GM18520 (cell line): ENCODE measurements at regions not wholly inside any gene's neighbourhood (a gene's known extent, or its start where the extent isn't known, plus 50 kb on each side); places are given as distances from the start of the nearest gene placed in this dataset.

Source experiments
- ATAC-seq: cut with Tn5 transposase; IDR thresholded peaks from one replicate; pipeline ENCODE4 v1.9.1; 2021; ENCODE audit not compliant: unreplicated experiment

DNA sequence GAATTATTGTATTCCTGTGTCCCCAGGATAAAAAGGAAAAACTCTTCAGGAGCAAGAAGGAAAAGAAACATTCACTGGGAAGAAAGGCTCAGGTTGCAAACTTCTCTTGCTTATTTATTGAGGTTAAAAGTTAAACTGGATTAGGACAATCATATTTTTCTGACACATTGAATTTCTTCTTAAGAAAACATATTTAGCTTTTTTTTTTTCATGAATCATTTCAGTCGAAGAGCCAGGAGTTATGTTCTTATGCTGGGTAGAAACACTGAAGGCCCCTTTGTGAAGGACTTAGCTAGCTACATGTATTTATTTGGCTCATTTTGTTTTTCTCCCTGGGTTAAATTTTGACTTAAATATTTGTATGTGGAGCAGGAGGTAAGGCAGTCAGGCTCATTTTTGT is 434.0 kb downstream of the KLF5 start:
- ATAC-seq = no peak

DNA sequence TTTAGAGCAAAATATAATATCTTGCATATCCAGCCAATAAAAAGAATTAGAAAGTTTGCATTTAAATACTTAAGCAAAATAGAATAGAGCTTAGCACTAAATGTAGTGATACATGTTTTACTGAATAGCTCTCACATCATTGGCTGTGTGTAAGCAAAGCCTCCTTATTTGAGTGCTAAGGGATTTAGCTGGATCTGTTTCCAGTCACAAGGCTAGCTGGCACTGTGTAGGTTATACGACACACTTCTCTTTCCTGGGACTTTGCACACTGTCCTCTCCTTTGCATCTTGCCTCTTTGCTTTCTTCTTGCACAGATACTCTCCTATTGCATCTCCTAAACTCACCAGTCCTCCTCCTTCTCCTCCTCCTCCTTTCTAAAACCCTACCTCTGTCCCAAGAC is 423.8 kb downstream of the KLF5 start:
- ATAC-seq = no peak

DNA sequence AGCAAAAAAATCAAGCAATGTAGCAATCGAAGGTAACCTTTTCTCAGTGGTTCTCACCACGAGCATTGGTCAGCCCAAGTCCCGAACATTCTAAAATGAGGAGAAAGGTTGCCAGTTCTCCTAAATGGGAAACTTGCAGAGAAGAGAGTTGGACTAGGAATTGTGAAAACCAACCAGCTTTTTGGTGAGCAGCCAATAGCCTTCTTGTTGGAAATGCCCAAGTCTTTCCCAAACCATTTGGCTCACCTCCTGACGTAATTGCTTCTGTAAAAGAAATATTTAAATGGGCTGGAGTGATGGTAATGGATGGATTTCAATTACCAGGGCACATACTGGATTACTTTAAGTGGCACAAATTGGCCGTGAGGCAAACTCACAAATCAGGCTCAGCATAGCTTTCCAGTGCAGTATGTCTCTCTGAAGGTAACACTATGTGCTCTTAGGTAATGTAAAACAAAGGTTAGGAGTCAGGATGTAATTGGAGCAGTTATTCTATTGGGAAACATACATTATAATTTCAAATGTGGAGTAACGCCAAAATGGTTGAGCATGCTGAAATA is 423.2 kb downstream of the KLF5 start:
- ATAC-seq = no peak

DNA sequence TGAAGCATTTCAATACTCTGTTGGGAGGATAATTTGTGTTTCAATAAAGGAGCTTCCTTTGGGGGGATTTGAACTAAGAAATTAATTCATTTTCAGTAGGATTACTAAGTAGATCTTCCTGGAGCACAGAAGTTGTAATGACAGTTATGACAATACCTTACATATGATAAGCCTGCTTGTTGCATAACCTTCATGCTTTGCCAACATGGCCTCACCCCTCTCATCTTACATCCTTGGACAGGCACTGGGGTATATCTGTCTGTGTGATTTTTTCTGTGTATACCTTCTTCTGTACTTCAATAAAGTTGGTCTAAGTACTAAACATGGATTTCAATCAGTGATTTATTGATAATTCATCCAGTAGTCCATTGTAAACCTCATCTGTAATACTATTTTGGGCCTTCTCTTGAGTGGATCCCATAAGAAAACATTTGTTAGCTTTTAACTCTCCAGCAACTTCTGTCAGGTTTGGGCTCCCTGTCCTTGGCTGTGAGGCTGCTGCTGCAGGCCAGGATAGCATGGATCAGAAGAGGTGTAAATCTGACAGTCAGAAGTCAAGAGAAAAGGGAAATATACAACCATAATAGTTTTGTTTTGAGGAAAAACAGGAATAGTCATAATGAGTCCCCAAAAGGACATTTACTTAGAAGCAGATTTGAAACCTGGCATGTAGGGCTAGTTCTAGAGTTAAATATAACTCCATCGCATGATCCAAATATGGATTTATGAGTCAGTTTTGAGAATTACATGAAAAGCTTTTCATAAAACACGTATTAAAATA is 422.2 kb downstream of the KLF5 start:
- ATAC-seq = no peak

DNA sequence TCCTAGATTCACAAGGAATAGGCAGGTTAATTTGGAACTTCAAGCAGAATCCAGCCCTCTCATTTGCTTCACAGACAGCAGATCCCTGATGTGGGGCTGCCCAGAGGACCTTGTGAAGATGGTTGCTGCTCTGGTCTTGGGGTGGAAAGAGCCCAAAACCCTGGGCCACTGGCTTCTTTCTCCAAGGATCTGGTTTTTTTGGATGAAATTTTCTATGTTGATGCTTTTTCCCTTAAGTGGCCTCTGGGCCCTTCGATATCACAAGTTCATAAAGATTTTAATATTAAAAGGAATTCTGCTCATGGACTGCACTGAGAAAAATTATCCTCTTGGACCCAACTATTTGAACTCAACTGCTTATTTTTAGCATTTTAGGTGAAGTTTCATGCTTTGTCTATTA is 421.1 kb downstream of the KLF5 start:
- no peak for ATAC-seq

DNA sequence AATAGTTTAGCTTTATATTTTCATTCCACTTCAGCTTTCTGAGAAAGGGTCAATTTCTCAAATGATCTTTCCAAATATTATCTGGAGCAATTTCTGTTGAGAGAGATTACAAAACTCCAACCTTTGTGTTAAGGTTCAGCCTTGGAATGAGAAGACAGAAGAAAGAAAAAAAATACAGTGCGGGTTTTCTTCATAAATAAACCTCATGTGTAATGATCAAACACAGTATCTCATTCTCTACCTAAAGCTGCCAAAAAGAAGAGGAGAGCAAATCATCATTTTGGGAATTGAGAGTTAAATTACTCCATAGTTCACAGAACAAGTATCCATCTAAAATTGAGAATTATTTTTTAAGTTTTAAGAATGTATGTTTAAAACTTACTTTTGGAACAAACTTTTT is 420.5 kb downstream of the KLF5 start:
- no peak for ATAC-seq

DNA sequence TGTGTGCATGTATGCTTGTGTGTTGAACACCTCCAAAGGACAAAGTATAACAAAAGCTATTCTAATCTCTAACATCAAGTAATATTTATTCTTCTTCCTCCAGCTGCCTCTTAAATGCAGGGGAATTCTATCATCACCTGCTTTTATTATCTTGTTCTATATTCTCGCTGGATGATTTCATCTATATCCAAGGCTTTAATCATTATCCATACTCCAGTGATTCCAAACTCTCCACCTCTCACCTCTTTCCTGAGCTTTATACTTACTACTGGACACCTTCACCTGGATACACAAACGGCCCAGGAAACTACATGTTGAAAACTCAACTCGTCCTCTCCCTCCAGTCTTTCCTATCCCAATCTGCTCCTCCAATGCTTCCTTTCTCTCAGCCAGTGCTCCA is 418.6 kb downstream of the KLF5 start:
- ATAC-seq = no peak

DNA sequence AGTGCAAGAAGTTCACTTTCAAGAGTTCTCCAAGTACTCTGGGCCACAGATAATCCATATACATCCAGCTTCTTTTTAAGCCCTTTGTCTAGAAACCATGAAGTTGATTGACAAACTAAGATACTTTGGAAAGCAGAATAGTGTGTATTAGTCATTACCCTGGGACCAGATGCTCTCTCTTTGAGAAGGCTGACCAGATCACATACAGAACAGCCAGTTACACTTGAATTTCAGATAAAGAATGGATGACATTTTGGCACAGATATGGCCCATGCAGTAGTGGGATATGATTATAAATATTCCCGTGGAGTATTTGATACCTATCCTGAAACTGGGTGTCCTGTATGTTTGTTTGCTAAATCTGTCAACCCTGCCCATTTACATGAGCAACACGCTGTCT is 414.2 kb downstream of the KLF5 start:
- ATAC-seq = no peak

DNA sequence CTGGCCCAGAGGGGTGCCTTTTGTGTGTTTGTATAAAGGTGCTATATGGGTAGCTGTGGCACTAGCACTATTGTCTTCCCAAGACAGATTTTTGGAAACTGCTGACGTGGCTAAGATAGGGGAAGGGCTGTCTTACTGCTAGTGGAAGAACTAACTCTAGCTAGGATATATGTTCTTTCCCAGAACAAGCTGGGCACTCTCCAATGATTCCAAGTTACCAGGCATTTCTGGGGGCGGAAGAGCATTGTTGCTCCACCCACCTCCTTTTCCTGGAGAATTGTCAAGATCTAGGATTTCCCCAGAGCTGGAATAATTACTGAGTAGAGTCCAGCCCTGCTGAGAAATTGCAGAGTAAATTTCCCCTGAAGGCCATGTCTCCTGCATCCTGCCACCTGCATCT is 408.3 kb downstream of the KLF5 start:
- ATAC-seq = no peak

DNA sequence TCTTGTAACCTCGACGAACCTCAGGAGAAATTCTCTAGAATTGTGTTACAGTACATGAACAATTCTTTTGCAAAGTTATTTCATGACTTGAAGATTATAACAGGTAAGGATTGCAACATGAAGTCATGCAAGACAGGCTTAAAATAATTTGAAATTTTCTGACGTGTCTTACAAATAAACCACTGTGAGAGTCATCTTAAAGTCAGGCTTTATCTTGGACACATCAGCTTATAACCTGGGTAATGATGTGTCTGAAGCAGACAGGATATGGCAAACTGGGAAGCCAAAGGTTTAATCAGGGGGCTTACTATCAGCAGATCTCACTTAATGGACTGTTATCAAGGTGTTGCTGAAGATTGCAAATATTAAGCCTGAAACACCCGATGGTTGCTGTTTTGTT is 407.8 kb downstream of the KLF5 start:
- no peak for ATAC-seq

DNA sequence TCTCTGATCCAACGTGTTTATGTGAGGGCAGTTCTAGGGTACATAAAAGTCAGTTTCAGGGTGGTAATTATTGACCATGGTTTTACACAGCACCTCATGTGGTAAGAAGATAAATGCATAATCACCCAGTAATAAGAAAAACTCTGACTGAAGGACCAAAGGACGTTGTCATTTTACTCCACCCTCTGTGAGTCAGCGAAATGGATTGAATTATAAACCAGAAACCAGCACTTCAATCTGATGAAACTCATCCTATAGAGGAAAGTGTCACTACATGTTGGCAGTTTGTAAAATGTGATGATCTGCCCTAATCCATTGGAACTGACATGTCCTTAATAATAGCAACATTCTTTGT is 406.8 kb downstream of the KLF5 start:
- no peak for ATAC-seq

DNA sequence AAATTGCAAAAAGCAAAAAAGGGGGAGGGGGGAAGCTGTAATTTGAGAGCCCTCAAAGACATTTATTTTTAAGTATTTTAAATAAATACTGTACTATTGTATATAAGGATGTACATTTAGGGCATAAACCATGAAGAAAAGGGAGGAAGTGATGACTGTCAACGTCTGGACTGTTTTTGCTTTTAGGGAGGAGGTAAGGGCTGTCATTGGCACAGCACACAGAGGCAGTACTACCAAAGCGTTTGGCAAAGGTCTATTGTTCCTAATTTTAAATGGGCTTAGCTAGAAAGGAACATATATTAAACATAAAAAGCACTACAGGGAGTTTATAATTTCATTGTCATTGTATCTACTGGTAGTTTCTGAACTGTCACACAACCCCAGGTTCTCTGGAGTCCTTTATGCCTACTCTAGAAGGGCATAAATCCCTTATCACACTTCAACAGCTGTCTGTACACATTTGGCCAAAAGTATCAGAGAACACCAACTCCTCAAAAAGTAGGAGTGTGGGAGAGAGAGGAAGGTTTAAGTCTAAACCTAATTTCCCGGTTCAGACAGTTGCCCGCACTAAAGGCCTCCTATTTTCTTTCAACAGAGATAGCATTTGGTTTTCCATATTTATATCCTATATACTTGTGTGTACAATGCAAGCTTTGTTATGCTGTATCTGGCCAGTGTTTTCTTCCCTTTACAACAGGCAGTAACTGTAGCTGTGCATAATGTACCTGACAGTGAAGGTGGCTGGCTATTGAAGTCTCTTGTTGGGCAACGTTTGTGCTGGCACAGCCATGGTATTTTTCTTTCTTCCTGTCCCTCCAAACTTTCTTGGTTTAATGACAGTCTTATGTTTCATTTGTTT is 406.2 kb downstream of the KLF5 start:
- no peak for ATAC-seq

DNA sequence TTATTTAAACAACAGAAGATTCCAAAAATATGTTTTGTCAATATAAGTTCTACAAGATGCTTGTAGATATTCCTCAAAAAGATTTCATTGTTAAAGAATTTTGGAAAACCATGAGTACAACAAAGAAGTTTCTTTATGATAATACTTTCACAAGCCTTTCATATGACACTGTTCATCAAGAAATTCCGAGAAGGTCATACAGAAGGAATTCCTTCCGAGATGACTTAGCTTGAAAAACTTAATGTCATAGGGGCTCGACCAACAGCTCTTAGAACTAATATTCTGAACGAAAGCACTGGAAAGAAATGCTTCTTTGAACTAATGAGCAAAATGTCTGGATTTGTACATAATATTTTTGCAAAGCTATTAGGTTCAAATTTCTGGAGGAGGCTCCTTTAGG is 403.4 kb downstream of the KLF5 start:
- no peak for ATAC-seq

DNA sequence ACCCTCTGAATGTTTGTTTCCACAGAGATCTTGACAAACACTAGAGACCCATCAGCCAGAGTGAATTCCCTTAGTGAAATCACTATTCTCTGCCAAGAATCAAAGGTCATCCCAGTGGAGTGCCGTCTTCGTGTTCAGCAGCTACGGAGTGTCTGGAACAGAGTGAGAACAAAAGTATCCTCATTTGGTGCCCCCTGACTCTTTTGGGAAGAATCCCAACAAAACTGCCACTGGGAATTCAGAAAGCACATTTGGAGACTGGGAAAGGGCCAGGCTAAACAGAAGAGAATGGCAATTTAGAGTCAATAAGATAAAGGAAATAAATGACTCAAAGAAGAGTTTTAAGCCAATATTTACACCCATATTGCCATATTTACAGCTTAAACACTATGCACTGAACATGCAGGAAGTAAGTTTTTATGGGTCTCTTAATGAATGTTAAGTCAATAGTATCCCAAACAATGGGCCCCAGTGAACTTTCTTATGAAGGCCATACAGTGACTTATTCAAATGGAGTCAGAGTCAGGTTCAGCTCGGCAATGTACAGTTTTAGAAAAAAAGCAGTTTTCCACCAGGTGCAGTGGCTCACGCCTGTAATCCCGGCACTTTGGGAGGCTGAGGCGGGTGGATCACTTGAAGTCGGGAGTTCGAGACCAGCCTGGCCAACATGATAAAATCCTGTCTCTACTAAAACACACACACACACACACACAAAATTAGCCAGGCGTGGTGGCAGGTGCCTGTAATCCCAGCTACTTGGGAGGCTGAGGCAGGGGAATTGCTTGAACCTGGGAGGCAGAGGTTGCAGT is 392.6 kb downstream of the KLF5 start:
- no peak for ATAC-seq

DNA sequence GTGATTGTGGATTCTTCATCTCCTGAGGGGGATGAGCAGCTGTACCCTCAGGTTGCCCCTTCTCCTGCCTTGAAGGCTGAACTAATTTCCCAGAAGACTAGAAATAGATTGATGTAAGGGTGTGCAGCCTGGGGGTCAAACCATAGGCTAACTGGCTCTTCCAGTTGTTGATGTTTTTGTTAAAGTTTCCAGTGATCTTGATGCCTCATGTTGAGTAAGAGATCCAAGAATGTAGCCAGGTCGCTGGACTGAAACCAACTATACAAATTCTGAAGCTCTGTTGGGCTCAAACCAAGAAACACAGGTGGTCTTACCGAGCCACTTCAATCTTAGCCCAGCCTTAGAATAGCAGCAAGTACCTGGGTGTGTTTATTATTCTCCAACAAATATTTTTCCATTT is 391.8 kb downstream of the KLF5 start:
- no peak for ATAC-seq

DNA sequence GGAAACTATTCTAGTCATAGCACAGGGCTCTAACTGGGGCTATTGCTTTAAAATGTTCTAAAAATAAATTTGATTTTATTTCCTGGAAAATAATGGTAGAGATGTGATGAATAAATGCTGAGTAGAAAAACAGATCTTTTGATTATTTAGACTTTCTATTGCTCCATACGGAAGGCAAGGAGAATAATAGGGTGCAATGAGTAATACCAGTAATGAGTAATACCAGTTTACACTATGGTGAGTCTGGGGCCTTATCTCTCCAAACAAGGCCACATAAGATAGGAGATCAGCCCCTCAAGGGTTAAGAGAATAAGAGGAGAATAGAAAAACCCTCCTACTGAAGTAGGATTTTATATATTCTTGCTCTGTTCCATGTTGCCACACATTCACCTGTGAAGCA is 390.4 kb downstream of the KLF5 start:
- ATAC-seq = no peak

DNA sequence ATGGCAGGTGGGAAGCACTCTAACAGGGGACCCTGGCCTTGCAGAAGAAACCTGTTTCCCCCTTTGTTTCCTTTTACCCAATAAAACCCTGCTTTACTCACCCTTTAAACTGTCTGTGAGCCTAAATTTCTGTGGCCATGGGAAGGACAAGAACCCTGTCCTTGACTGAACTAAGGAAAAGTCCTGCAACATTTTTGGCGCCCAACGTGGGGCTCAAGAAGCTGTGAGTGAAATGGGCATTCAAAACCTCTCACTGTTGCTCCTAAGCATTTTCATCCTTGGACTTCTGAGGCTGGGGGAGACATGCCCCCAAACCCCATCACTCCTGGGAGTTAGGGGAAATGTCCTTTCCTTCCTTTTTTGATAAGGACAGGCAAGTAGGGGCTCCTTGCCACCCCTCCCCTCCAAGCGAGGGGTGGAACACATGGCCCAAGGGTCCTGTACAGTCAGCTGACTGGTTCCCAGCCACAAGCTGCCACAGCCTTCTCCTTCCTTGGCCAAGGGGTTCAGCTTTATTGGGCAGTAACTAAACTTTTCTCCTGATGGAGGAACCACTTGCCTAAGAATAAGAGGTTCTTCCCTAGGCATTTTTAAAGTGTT is 381.6 kb downstream of the KLF5 start:
- ATAC-seq = no peak

DNA sequence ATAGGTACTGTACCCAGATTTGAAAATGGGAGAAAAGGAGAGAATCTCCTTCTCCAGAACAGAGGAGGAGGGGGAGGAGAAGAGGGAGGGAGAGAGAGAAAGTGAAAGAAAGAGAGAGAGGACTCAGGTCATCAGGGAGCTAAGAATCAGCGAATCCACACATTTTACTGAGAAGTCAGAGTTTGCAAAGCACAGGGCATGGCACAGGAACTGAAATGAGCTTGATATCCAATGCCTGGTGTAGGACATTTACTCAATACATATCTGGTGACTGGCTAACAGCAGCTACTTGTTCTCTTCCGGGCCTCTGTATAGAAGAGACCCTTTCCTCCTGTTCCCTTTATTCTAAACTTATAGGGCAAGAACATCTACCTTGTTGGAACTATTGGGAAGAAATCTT is 375.1 kb downstream of the KLF5 start:
- no peak for ATAC-seq

DNA sequence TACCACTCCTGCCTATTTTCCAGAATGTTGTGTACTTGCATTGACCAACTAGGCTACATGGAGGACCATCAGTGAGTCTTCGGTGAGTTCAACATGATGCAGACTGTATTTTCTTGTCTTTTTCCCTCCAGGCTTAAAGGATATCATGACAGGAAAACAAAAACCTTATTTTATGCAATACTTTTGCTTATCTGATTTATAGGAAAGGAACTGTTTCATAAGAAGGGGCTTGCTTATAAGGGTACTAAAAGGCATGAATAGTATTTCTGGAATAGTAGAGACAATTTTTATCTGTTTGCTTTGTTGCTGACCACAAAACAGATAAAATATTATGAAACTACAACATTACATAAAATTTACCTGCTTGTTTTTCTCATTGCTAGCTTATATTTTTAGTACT is 374.7 kb downstream of the KLF5 start:
- ATAC-seq = no peak

DNA sequence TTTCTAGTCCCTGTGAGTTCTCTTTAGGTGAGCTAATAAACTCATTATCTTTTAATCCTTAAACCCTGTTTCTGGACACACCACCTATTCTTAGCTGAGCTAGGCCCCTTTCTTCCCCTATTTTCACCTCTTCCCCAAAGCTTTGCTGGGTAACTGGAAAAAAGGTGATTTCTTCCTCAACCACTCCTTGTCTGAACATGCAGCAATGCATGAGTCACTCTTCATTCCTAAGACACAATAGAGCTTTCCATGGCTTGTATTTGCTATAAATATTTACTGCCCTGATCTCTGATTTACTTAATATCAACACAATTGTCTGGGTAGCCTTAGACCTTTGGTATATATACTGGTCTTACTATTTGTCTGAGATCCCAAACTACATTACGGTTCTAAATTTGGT is 370.9 kb downstream of the KLF5 start:
- ATAC-seq = no peak

DNA sequence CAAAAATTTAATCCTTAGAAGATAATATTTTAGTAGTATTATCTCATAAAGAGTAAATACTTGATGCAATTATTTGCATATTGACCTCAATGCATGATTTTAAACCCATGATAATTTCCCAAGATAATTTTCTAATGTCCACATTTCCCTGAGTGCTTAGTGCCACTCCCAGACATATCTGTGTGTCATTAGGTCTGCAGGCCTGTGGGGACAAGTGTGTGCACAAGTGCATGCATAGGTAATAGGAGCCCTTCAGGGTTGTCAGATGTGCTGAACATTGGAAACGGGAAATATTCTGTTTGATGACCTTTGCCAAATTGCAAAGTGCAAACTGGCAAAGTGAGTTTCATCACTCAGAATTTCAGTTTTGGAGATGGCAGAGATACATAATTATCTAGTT is 369.9 kb downstream of the KLF5 start:
- ATAC-seq = no peak
